Lung (tissue), 11 donors: ENCODE measurements at regions not wholly inside any gene's neighbourhood (a gene's known extent, or its start where the extent isn't known, plus 50 kb on each side); places are given as distances from the start of the nearest gene placed in this dataset.

Source experiments
- ATAC-seq: fragments of 200-7000 bp; cut with Tn5 transposase; one replicate; pipeline ENCODE4 v1.9.1; 2020; ENCODE audit warnings: moderate number of reproducible peaks; ENCODE audit not compliant: insufficient read depth, low FRiP score
- DNase-seq, 3 donors: peaks; one replicate each; pipeline ENCODE4 v3.0.0-alpha.2; 2013 to 2017
- H3K27ac ChIP-seq, 2 donors: one replicate each; pipeline ENCODE4 v1.5.1; 2013; ENCODE audit warnings: mild to moderate bottlenecking in 2 of 2, moderate library complexity in 2 of 2, control low read depth in 1 of 2, inconsistent platforms in 1 of 2, low read depth in 1 of 2, low read length in 1 of 2
- H3K27me3 ChIP-seq, 3 donors: one replicate each; pipeline ENCODE4 v1.5.1; 2013; ENCODE audit warnings: low read length in 2 of 3; ENCODE audit not compliant: control insufficient read depth in 3 of 3, insufficient read depth in 3 of 3
- H3K36me3 ChIP-seq, 4 donors: one replicate each; pipeline ENCODE4 v1.5.1; 2013; ENCODE audit warnings: low read length in 4 of 4, mild to moderate bottlenecking in 1 of 4, moderate library complexity in 1 of 4; ENCODE audit not compliant: control insufficient read depth in 4 of 4, insufficient read depth in 4 of 4
- H3K4me1 ChIP-seq, 5 donors: one replicate each; pipeline ENCODE4 v1.5.1; 2013; ENCODE audit warnings: low read length in 5 of 5, mild to moderate bottlenecking in 2 of 5, moderate library complexity in 1 of 5; ENCODE audit not compliant: control insufficient read depth in 5 of 5, insufficient read depth in 5 of 5
- H3K4me3 ChIP-seq: one replicate; pipeline ENCODE4 v1.5.1; 2013; ENCODE audit warnings: mild to moderate bottlenecking, control low read depth, moderate library complexity
- H3K9ac ChIP-seq, 2 donors: one replicate each; pipeline ENCODE4 v1.5.1; 2013; ENCODE audit warnings: low read length in 2 of 2, control low read depth in 1 of 2; ENCODE audit not compliant: insufficient read depth in 1 of 2
- H3K9me3 ChIP-seq, 4 donors: one replicate each; pipeline ENCODE4 v1.5.1; 2013; ENCODE audit warnings: low read length in 3 of 4, mild to moderate bottlenecking in 1 of 4, moderate library complexity in 1 of 4; ENCODE audit not compliant: control insufficient read depth in 4 of 4, insufficient read depth in 3 of 4
- CTCF ChIP-seq: IDR thresholded peaks from 2 replicates; pipeline ENCODE4 v1.5.1; 2012; ENCODE audit warnings: mild to moderate bottlenecking; ENCODE audit errors: control extremely low read depth, extremely low read depth
- WGBS, 2 donors: extraction: QIAGEN DNeasy Blood & Tissue Kit; methylation state at CpG; one replicate each; pipeline ENCODE4 v1.1.7; 2013; 5-methylcytosine and 5-hydroxymethylcytosine counted together
- donor health status: control.
- donor health status: control.
- donor health status: Bipolar disorder and iron deficiency.
- donor health status: healthy.
- donor health status: DM: yes; HTN: yes; CAD: no.

DNA sequence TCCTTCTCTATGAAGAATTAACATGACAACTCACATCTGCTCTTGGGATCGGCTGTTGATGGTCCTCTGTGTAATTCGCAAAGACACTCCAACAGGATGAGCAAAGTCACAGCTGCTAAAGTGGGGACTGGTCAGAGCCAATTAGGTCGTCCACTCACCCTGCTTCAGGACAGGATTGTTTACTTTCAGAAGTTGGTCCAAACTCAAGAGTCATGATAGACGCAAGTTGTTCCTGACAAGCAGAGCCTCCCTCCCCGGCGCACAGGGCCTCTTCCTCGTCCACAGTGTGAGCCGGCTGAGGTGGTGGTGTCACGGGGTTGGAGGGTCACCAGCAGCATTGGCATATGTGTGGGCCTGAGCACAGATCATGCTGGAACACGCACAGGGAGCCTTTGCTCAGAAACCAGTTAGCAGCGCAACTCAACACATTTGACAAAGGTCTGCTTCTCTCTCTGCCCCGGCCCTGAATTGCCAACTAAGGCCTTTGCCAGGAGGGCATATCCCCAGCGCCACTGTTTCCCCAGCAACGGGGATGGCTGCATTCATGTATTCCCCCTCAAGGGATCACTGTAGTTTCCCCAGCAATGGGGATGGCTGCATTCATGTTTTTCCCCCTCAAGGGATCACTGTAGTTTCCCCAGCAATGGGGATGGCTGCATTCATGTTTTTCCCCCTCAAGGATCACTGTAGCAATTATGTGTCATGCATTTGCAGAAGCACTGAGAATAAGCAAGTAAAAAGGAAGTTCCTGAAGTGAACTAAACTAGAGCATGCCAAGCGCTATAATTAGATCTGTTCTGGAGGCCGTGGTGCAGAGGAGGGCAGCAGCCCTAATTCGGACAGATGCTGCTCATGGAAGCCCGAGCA lies 111.7 kb downstream of the THBS2 start:
- H3K27ac ChIP-seq = peak overlapping the region in 1 of 2 donors; percentile 1
- H3K4me1 ChIP-seq = peaks cover 0 to 35% (median 14%) of the 10 kb centered on the region in 5 donors
- H3K9me3 ChIP-seq = peaks cover 0 to 8% (median 0%) of the 10 kb centered on the region in 4 donors
- no peaks in the 10 kb centered on the region for H3K36me3 ChIP-seq
- no peak for TF ChIP-seq CTCF
- H3K4me3 ChIP-seq = no peak overlapping the region
- DNase-seq (peak; percentile 61 to 90 (median 73)), ATAC-seq (no peak)
- 60 to 65% methylated on average over 18 of the region's 18 CpGs for WGBS, 2 donors
- no peaks in the 10 kb centered on the region for H3K27me3 ChIP-seq
- H3K9ac ChIP-seq = no peak overlapping the region

- Histone ChIP-seq H3K4me3 (no peak overlapping the region), H3K9ac (peak overlapping the region in 1 of 2 donors; percentile 56), H3K36me3 (no peaks in the 10 kb centered on the region), H3K4me1 (peaks cover 0 to 31% (median 14%) of the 10 kb centered on the region in 5 donors), H3K27me3 (no peaks in the 10 kb centered on the region), H3K9me3 (peaks cover 0 to 8% (median 0%) of the 10 kb centered on the region in 4 donors), H3K27ac (peak overlapping the region in 1 of 2 donors; percentile 34)
- no peak for TF ChIP-seq CTCF
- ATAC-seq (no peak), DNase-seq (no peak)
- WGBS, 2 donors = 86 to 92% methylated on average over 11 of the region's 11 CpGs
These were observed 112.6 kb downstream of the THBS2 start for GRCh38 chr6:169140986-169141495.

GRCh38 chr6:169139179-169139971 lies 114.3 kb downstream of the THBS2 start:
- Histone ChIP-seq H3K27me3 (no peaks in the 10 kb centered on the region), H3K36me3 (no peaks in the 10 kb centered on the region), H3K27ac (no peak overlapping the region), H3K9ac (no peak overlapping the region), H3K4me1 (peaks cover 0 to 23% (median 14%) of the 10 kb centered on the region in 5 donors), H3K9me3 (peaks cover 0 to 8% (median 0%) of the 10 kb centered on the region in 4 donors), H3K4me3 (no peak overlapping the region)
- 92 to 96% methylated on average over 50 of the region's 50 CpGs for WGBS, 2 donors
- no peak for TF ChIP-seq CTCF
- DNase-seq (no peak), ATAC-seq (no peak)
